ENCODE measurements at regions not wholly inside any gene's neighbourhood (a gene's known extent, or its start where the extent isn't known, plus 50 kb on each side); places are given as distances from the start of the nearest gene placed in this dataset.
"Not testable (repeated sequence)": the region's sequence is repeated elsewhere in the genome, so short reads cannot be mapped to it uniquely, and the experiment has no call there.

- no peak for DNase-seq
Observed at GRCh38 chr21:17738176-17738953, 80.8 kb downstream of the C21orf91 start.

GRCh38 chr21:17736072-17736471 is 83.1 kb downstream of the C21orf91 start:
- no peak for DNase-seq

GRCh38 chr21:17733209-17733608 is 85.9 kb downstream of the C21orf91 start:
- DNase-seq, result no peak

GRCh38 chr21:17732306-17732705 is 86.8 kb downstream of the C21orf91 start:
- DNase-seq, result peak in 1 of 2 experiments; percentile 32

DNA sequence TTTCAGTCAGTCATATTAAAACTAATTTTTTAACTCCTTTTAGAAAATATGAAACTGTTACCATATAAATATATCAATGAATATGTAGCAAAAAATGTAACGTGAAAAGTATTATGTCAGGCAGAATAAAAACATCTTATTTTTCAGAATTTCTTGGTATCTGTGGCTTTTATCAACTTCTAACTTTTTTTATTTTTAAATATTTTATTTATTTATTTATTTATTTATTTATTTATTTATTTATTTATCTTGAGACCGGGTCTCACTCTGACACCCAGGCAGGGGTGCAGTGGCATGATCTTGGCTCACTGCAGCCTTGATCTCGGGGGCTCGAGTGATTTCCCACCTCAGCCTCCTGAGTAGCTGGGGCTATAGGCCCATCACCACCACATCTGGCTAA is 87.6 kb downstream of the C21orf91 start:
- DNase-seq, result no peak

DNA sequence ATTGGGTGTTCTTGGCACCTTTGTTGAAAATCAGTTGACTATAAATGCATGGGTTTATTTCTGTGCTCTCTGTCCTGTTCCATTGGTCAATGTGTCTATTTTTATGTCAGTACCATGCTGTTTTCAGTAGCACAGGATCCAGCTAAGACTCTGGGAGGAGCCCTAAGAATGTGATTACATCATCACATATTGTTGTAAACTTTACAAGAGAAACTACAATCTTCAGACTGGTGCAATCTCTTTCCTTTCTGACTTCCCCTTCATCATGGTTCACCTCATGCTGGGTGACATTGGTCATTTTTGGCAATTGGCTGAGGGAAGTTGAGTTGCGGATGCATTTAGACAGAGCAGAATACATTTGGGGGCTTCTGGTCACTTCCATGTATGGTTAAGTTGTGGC is 88.4 kb downstream of the C21orf91 start:
- no peak for DNase-seq

DNA sequence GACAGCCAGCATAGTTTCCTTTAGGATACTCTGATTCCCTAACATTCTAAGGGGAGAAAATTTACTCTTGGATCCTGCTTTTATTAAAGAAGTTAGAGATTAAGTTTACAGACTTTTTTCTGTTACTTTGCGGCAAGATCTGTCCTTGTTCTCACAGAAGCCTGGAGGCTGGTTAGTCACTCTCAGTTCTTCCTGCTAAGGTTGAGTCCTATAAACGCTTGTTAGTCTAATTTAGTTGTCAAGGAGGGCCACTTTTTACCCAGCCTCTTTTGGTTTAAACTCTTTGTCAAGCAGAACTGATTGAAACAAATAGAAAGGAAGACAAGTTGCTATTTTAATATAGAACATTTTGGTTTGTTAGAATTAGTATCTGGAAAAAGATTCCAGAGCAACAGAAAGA is 89.7 kb downstream of the C21orf91 start:
- no peak for DNase-seq

DNA sequence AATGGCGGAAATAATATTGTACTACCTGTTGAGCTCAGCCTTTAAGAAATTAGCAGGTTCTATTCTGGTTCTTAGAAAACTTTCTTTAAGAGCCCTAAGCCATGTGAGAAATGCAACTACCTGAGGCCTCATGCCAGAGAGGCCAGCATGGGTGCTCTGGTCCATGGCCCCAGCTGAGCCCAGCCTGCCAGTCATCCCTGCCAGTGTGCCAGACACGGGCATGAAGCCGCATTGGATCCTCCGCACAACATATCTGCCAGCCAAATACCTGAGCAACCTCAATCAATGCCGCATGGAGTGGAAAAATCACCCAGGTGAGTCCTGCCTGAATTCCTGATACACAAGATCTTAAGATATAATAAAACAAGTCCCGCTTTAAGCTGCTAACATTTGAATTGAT is 91.8 kb downstream of the C21orf91 start:
- no peak for DNase-seq

- no peak for DNase-seq
Observed at GRCh38 chr21:17726047-17726829, 92.9 kb downstream of the C21orf91 start.

- DNase-seq, result no peak
Observed at GRCh38 chr21:17725339-17725738, 93.8 kb downstream of the C21orf91 start.

DNA sequence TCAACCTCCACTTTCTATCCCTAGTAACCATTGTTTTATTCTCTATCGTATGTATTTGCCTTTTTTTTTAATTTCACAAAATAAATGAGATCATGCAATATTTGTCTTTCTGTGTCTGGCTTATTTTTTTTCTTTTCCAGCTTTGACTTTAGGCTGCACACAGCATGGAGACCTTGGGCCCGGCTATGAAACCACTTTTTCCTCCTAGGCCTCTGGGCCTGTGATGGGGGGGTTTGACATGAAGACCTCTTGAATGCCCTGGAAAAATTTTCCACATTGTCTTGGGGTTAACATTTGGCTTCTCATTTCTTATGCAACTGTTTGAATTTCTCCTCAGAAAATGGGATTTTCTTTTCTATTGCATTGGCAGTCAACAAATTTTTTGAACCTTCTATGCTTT is 100.2 kb upstream of the BTG3 start:
- no peak for DNase-seq

- DNase-seq, result no peak
Observed at GRCh38 chr21:17711896-17712295, 99.2 kb upstream of the BTG3 start.

- DNase-seq, result no peak
Observed at GRCh38 chr21:17709266-17709611, 96.5 kb upstream of the BTG3 start.

- no peak for DNase-seq
Observed at GRCh38 chr21:17708522-17709265, 96.0 kb upstream of the BTG3 start.

- no peak for DNase-seq
Observed at GRCh38 chr21:17699524-17700189, 87.0 kb upstream of the BTG3 start.

DNA sequence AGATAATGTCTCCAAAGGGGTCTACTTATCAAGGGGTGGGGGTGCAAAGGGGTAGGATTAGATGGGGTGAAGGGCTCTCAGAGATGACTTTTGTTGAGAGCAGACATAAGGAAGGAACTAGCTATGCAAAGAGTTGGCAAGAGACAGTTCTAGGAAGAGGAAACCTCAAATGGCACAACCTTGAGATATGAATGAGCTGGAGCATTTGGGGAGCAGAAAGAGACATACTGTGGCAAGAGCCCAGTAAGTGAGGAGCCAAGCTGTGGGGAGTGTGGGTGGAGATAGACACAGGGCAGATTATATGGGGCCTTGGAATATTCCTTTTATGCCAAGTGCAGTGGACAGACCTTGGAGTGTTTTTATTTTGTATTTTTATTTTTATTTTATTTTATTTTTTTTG is 84.8 kb upstream of the BTG3 start:
- DNase-seq, result no peak

- not testable (repeated sequence) for DNase-seq
Observed at GRCh38 chr21:17694416-17694815, 81.7 kb upstream of the BTG3 start.

- no peak for DNase-seq
Observed at GRCh38 chr21:17693801-17694200, 81.1 kb upstream of the BTG3 start.

DNA sequence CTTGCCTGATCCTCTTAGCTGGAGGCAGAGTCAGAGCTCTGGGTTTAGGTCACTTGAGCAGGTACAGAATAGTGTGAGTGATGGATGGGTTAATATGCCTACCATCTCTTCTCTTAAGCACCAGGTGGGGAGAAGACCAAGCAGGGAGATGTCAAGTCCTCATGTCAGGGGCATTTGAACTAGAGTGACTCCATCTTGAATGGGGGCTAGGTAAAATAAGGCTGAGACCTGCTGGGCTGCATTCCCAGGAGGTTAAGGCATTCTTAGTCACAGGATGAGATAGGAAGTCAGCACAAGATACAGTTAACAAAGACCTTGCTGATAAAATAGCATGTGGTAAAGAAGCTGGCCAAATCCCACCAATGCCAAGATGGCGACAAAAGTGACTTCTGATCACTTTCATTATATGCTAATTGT is 77.4 kb upstream of the BTG3 start:
- no peak for DNase-seq

GRCh38 chr21:17688912-17689874 is 76.5 kb upstream of the BTG3 start:
- DNase-seq, result peak; percentile 58 to 87

- no peak for DNase-seq
Observed at GRCh38 chr21:17682924-17683323, 70.2 kb upstream of the BTG3 start.

All from NCI-H446 (cell line).